ENCODE measurements at regions not wholly inside any gene's neighbourhood (a gene's known extent, or its start where the extent isn't known, plus 50 kb on each side); places are given as distances from the start of the nearest gene placed in this dataset.
"Not testable (repeated sequence)": the region's sequence is repeated elsewhere in the genome, so short reads cannot be mapped to it uniquely, and the experiment has no call there.

GRCh38 chr9:65462476-65462875 is 177.5 kb upstream of the FOXD4L5 start:
- not testable (repeated sequence) for TF ChIP-seq SIN3A (IDR thresholded peaks at IDR 0.05; ENCODE audit: borderline replicate concordance, low read depth, low read length); POLR2AphosphoS5 (IDR thresholded peaks at IDR 0.05; ENCODE audit: low read depth, low read length); CTCF (IDR thresholded peaks at IDR 0.05)

Data from SK-N-SH (cell line).